ENCODE measurements at regions not wholly inside any gene's neighbourhood (a gene's known extent, or its start where the extent isn't known, plus 50 kb on each side); places are given as distances from the start of the nearest gene placed in this dataset.

GRCh38 chr9:107600060-107600573, 110.5 kb upstream of the KLF4 start:
- TF ChIP-seq MAX (IDR thresholded peaks at IDR 0.05) (no peak), CTCF (IDR thresholded peaks at IDR 0.05; ENCODE audit: low read depth, low read length, missing input control) (no peak), TAF1 (conservative IDR thresholded peaks at IDR 0.05) (no peak), HNF4G (IDR thresholded peaks at IDR 0.05) (no peak), SP1 (IDR thresholded peaks at IDR 0.05) (no peak), JUND (IDR thresholded peaks at IDR 0.05) (peak in 1 of 2 donors; percentile 10), RAD21 (IDR thresholded peaks at IDR 0.05) (peak in 1 of 2 donors; percentile 11), YY1 (IDR thresholded peaks at IDR 0.05) (no peak), REST (IDR thresholded peaks at IDR 0.05) (no peak), FOXA1 (IDR thresholded peaks at IDR 0.05) (no peak), ATF3 (IDR thresholded peaks at IDR 0.05) (no peak), FOXA2 (IDR thresholded peaks at IDR 0.05) (no peak), HNF4A (conservative IDR thresholded peaks at IDR 0.05) (no peak)
